CD4-positive, alpha-beta memory T cell (primary cell): ENCODE measurements at regions not wholly inside any gene's neighbourhood (a gene's known extent, or its start where the extent isn't known, plus 50 kb on each side); places are given as distances from the start of the nearest gene placed in this dataset.
"Not testable (repeated sequence)": the region's sequence is repeated elsewhere in the genome, so short reads cannot be mapped to it uniquely, and the experiment has no call there.

Experiments used
- CTCF ChIA-PET: fragments of 350-600 bp; sonication (Branson Sonifier 250); formaldehyde crosslinking; loops from one replicate; lab custom pipeline; 2021; ENCODE audit warnings: inconsistent platforms; ENCODE audit not compliant: partially characterized antibody; lab: Charles Lee
- POLR2A ChIA-PET: fragments of 350-600 bp; sonication (Branson Sonifier 250); formaldehyde crosslinking; loops from one replicate; lab custom pipeline; 2021; ENCODE audit not compliant: partially characterized antibody; lab: Charles Lee
- DNase-seq, 5 donors: peaks; one replicate each; pipeline versions ENCODE4 v3.0.0 to v3.0.0-alpha.2; 2020 to 2022; ENCODE audit warnings: mixed read lengths in 1 of 5
- H3K27ac ChIP-seq: one replicate; pipeline ENCODE4 v1.7.0; 2013; ENCODE audit warnings: low read depth, low read length
- H3K27me3 ChIP-seq: 2 replicates; pipeline ENCODE4 v1.7.0; 2013; ENCODE audit warnings: mild to moderate bottlenecking, low read length, moderate library complexity; ENCODE audit not compliant: insufficient read depth
- H3K36me3 ChIP-seq: 2 replicates; pipeline ENCODE4 v1.7.0; 2013; ENCODE audit warnings: mild to moderate bottlenecking, low read length, moderate library complexity; ENCODE audit not compliant: insufficient read depth
- H3K4me1 ChIP-seq: 2 replicates; pipeline ENCODE4 v1.7.0; 2013; ENCODE audit warnings: mild to moderate bottlenecking, low read length, moderate library complexity; ENCODE audit not compliant: insufficient read depth
- H3K4me3 ChIP-seq, 2 donors: one replicate each; pipeline ENCODE4 v1.7.0; 2013; ENCODE audit warnings: low read length in 2 of 2, mild to moderate bottlenecking in 1 of 2
- H3K9me3 ChIP-seq, 2 donors: one replicate each; pipeline ENCODE4 v1.7.0; 2013; ENCODE audit warnings: low read length in 2 of 2, control low read depth in 1 of 2; ENCODE audit not compliant: control insufficient read depth in 1 of 2
- H3K27ac Mint-ChIP-seq, 7 donors: one replicate each; pipeline ENCODE4 v1.8.0; 2020 to 2021; ENCODE audit warnings: mixed read lengths in 7 of 7, mild to moderate bottlenecking in 6 of 7, inconsistent platforms in 3 of 7, moderate library complexity in 3 of 7
- H3K27me3 Mint-ChIP-seq, 2 donors: one replicate each; pipeline ENCODE4 v1.8.0; 2020 to 2021; ENCODE audit warnings: mixed read lengths in 2 of 2
- H3K36me3 Mint-ChIP-seq, 2 donors: one replicate each; pipeline ENCODE4 v1.8.0; 2020 to 2021; ENCODE audit warnings: mixed read lengths in 2 of 2, inconsistent platforms in 1 of 2, mild to moderate bottlenecking in 1 of 2
- H3K4me1 Mint-ChIP-seq, 4 donors: one replicate each; pipeline ENCODE4 v1.8.0; 2020 to 2021; ENCODE audit warnings: mixed read lengths in 4 of 4, mild to moderate bottlenecking in 1 of 4
- H3K4me3 Mint-ChIP-seq, 8 donors: one replicate each; pipeline ENCODE4 v1.8.0; 2020 to 2021; ENCODE audit warnings: mixed read lengths in 8 of 8, mild to moderate bottlenecking in 7 of 8, moderate library complexity in 6 of 8, inconsistent platforms in 3 of 8
- H3K9me3 Mint-ChIP-seq, 8 donors: one replicate each; pipeline ENCODE4 v1.8.0; 2020 to 2021; ENCODE audit warnings: mixed read lengths in 8 of 8, mild to moderate bottlenecking in 5 of 8, inconsistent platforms in 3 of 8, moderate library complexity in 1 of 8
- intact Hi-C: fragments of 100-400 bp; cut with micrococcal nuclease; formaldehyde crosslinking; loops from one replicate; pipeline ENCODE4 v1.15.1; 2023

- Mint-ChIP-seq H3K27ac (no peak overlapping the region), H3K9me3 (peaks cover 0 to 3% (median under 1%) of the 10 kb centered on the region in 8 donors), H3K36me3 (no peaks in the 10 kb centered on the region), H3K4me3 (no peak overlapping the region), H3K4me1 (no peaks in the 10 kb centered on the region), H3K27me3 (no peaks in the 10 kb centered on the region)
- intact Hi-C loops, result no loop called here
- ChIA-PET POLR2A (no interaction called here), CTCF (no interaction called here)
- Histone ChIP-seq H3K27ac (no peak overlapping the region), H3K4me1 (no peaks in the 10 kb centered on the region), H3K9me3 (no peaks in the 10 kb centered on the region), H3K4me3 (no peak overlapping the region), H3K36me3 (no peaks in the 10 kb centered on the region), H3K27me3 (no peaks in the 10 kb centered on the region)
- no peak for DNase-seq
Measured at GRCh38 chr2:192696857-192697256, 502.1 kb upstream of the TMEFF2 start.

DNA sequence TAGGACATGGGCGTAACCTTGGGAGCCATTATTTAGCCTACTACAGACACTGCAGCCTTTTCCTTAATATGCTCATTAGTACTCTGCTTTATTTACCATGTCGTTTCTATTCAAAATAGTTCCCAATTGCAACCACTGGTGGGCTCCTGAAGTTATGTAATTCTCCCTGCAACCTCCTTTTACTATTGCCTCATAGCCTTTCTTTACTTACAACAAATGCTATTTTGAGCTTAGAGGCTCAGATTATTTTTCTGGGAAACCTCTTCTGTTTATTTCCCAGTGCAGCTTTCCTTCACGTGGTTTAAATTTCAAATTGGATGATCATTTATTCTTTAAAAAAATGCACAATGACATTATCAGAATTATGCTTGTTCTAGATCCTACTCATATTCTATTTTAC is 492.3 kb upstream of the TMEFF2 start:
- Histone ChIP-seq H3K27ac (no peak overlapping the region), H3K4me3 (no peak overlapping the region), H3K9me3 (no peaks in the 10 kb centered on the region), H3K27me3 (no peaks in the 10 kb centered on the region), H3K4me1 (no peaks in the 10 kb centered on the region), H3K36me3 (no peaks in the 10 kb centered on the region)
- DNase-seq, result no peak
- no peak overlapping the region for H3K27ac Mint-ChIP-seq
- no peaks in the 10 kb centered on the region for H3K4me1 Mint-ChIP-seq
- intact Hi-C loops, result no loop called here
- H3K36me3 Mint-ChIP-seq, result no peaks in the 10 kb centered on the region
- POLR2A ChIA-PET, result no interaction called here
- H3K9me3 Mint-ChIP-seq, result peaks cover 0 to under 1% (median 0%) of the 10 kb centered on the region in 8 donors
- no peaks in the 10 kb centered on the region for H3K27me3 Mint-ChIP-seq
- CTCF ChIA-PET, result no interaction called here
- no peak overlapping the region for H3K4me3 Mint-ChIP-seq

GRCh38 chr2:192682511-192682910 is 487.8 kb upstream of the TMEFF2 start:
- H3K4me3 ChIP-seq, H3K27ac ChIP-seq, POLR2A ChIA-PET, H3K36me3 Mint-ChIP-seq, H3K9me3 ChIP-seq, H3K36me3 ChIP-seq, H3K4me1 Mint-ChIP-seq, intact Hi-C loops, H3K4me1 ChIP-seq, H3K27ac Mint-ChIP-seq, CTCF ChIA-PET, H3K9me3 Mint-ChIP-seq, H3K27me3 ChIP-seq, H3K4me3 Mint-ChIP-seq, H3K27me3 Mint-ChIP-seq, DNase-seq: not testable (repeated sequence)

DNA sequence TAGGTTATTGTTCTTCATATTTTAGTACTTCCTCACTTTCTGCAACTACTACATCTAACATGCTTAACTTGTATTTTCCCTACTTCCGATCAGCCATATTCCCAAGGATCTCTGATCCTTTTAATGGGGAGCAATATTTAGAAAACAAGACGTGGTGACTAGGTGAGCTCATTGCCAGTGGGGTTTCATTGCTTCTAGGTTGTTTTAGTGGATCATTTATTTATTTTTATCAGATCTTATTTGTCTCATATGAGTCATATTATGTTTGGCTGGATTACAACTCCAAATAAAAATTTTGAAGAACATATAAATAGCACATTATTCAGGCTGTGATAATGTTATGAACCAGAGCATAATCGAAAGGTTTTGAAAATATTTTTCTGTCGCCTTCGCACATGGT is 480.9 kb upstream of the TMEFF2 start:
- Histone ChIP-seq H3K4me3 (no peak overlapping the region), H3K27me3 (no peaks in the 10 kb centered on the region), H3K36me3 (no peaks in the 10 kb centered on the region), H3K27ac (no peak overlapping the region), H3K9me3 (no peaks in the 10 kb centered on the region), H3K4me1 (no peaks in the 10 kb centered on the region)
- POLR2A ChIA-PET, result no interaction called here
- Mint-ChIP-seq H3K4me1 (no peaks in the 10 kb centered on the region), H3K36me3 (no peaks in the 10 kb centered on the region), H3K4me3 (no peak overlapping the region), H3K27me3 (no peaks in the 10 kb centered on the region), H3K9me3 (no peaks in the 10 kb centered on the region), H3K27ac (no peak overlapping the region)
- DNase-seq, result no peak
- intact Hi-C loops, result no loop called here
- CTCF ChIA-PET, result no interaction called here

DNA sequence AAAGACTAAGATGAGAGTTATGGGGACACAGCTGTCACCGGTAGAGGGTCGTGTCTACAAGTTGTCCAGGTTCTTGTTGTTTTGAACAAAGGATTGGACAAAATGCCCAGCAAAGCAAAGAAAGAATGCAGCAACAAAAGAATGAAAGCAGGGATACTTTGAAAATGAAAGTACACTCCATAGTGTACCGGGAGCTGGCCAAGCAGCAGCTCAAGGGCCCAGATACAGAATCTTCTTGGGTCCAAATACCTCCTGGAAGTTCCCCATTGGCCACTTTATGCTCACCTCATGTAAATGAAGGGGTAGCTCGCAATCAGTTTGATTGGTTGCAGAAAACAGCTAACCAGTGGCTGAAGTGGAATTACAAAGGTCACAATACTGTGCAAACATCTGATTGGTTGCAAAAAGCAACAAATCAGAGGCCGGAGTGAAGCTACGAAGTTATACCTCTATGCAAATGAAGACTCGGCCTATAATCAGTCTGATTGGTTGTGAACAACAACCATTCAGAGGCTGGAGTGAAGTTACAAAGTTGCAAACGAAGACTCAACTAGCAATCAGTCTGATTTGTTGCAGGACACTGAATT is 474.9 kb upstream of the TMEFF2 start:
- Mint-ChIP-seq H3K9me3 (peaks cover 0 to 2% (median 0%) of the 10 kb centered on the region in 8 donors), H3K4me1 (peaks cover 0 to 2% (median under 1%) of the 10 kb centered on the region in 4 donors), H3K27ac (no peak overlapping the region), H3K36me3 (no peaks in the 10 kb centered on the region), H3K27me3 (no peaks in the 10 kb centered on the region), H3K4me3 (no peak overlapping the region)
- intact Hi-C loops, result no loop called here
- POLR2A ChIA-PET, result no interaction called here
- no peak overlapping the region for H3K27ac ChIP-seq
- H3K9me3 ChIP-seq, result no peaks in the 10 kb centered on the region
- H3K4me1 ChIP-seq, result no peaks in the 10 kb centered on the region
- H3K36me3 ChIP-seq, result no peaks in the 10 kb centered on the region
- DNase-seq, result no peak
- no peaks in the 10 kb centered on the region for H3K27me3 ChIP-seq
- no peak overlapping the region for H3K4me3 ChIP-seq
- CTCF ChIA-PET, result no interaction called here

- intact Hi-C loops, H3K4me3 Mint-ChIP-seq, H3K4me1 ChIP-seq, H3K9me3 ChIP-seq, H3K36me3 Mint-ChIP-seq, H3K4me1 Mint-ChIP-seq, H3K27me3 ChIP-seq, H3K36me3 ChIP-seq, CTCF ChIA-PET, H3K9me3 Mint-ChIP-seq, H3K27me3 Mint-ChIP-seq, POLR2A ChIA-PET, H3K27ac ChIP-seq, H3K27ac Mint-ChIP-seq, H3K4me3 ChIP-seq, DNase-seq: not testable (repeated sequence)
Measured at GRCh38 chr2:192660555-192660954, 465.8 kb upstream of the TMEFF2 start.

DNA sequence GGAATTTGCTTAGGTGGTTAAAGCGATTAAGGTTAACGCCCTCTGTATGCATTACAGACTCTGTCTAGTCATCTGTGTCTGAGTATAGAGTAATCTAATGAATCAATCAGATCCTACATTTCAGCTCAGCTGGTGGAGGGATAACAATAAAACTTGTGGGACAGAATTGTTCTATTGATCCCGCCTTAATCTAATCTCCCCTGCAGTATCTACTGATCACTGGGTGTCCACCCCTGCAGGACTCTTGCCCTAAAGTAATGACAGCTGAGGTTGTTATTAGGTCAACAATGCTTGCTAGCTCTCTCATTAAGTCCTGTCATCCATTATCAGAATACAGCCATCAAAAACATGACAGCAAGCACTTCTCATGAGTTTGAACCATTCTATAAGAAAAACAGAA is 462.6 kb upstream of the TMEFF2 start:
- no peaks in the 10 kb centered on the region for H3K36me3 Mint-ChIP-seq
- no peak for DNase-seq
- no peaks in the 10 kb centered on the region for H3K27me3 ChIP-seq
- POLR2A ChIA-PET, result no interaction called here
- intact Hi-C loops, result no loop called here
- H3K27me3 Mint-ChIP-seq, result no peaks in the 10 kb centered on the region
- H3K27ac ChIP-seq, result no peak overlapping the region
- no peaks in the 10 kb centered on the region for H3K4me1 Mint-ChIP-seq
- no peak overlapping the region for H3K27ac Mint-ChIP-seq
- no peaks in the 10 kb centered on the region for H3K9me3 ChIP-seq
- CTCF ChIA-PET, result no interaction called here
- no peaks in the 10 kb centered on the region for H3K36me3 ChIP-seq
- H3K9me3 Mint-ChIP-seq, result peaks cover 0 to 2% (median 0%) of the 10 kb centered on the region in 8 donors
- H3K4me3 ChIP-seq, result no peak overlapping the region
- no peak overlapping the region for H3K4me3 Mint-ChIP-seq
- no peaks in the 10 kb centered on the region for H3K4me1 ChIP-seq

DNA sequence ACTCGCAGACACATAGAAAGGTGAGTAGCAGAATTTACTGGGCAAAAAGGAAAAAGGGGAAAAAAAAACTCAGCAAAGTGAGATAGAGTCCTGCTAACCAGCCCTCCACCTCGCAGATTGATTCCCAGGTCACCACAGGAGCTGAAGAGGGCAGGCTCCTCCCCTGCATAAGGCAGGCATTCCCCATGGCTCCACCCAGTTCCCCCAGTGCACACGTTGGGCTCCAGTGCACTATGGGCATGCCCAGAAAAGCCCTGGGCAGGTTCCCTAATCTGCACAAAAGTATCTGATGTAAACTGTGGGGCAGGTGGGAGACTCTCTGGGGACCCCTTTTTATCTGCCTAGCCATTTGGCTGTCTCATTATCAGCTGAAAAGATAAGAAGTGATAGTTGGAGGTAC is 461.2 kb upstream of the TMEFF2 start:
- no peak overlapping the region for H3K27ac Mint-ChIP-seq
- intact Hi-C loops, result no loop called here
- CTCF ChIA-PET, result no interaction called here
- POLR2A ChIA-PET, result no interaction called here
- no peaks in the 10 kb centered on the region for H3K36me3 Mint-ChIP-seq
- no peaks in the 10 kb centered on the region for H3K27me3 ChIP-seq
- no peaks in the 10 kb centered on the region for H3K4me1 Mint-ChIP-seq
- H3K4me1 ChIP-seq, result no peaks in the 10 kb centered on the region
- H3K4me3 Mint-ChIP-seq, result no peak overlapping the region
- no peaks in the 10 kb centered on the region for H3K9me3 ChIP-seq
- no peak overlapping the region for H3K4me3 ChIP-seq
- no peak for DNase-seq
- no peaks in the 10 kb centered on the region for H3K27me3 Mint-ChIP-seq
- peaks cover 0 to 2% (median 0%) of the 10 kb centered on the region in 8 donors for H3K9me3 Mint-ChIP-seq
- no peaks in the 10 kb centered on the region for H3K36me3 ChIP-seq
- H3K27ac ChIP-seq, result no peak overlapping the region
